Esophagus squamous epithelium (tissue), 5 donors: ENCODE measurements at regions not wholly inside any gene's neighbourhood (a gene's known extent, or its start where the extent isn't known, plus 50 kb on each side); places are given as distances from the start of the nearest gene placed in this dataset.

ENCODE experiments used
- DNase-seq: peaks from one replicate; lab custom pipeline; 2025; lab: John Stamatoyannopoulos, UW
- H3K27ac ChIP-seq, 4 donors: fragments of 200-600 bp; sonication (generic); one replicate each; pipeline ENCODE4 v1.5.1; 2016 to 2019; ENCODE audit warnings: mild to moderate bottlenecking in 1 of 4
- H3K27me3 ChIP-seq, 4 donors: fragments of 200-600 bp; sonication (generic); 1 replicate in 3 of 4; 2 replicates in 1 of 4; pipeline versions ENCODE4 v1.5.1 to v1.6.0; 2017 to 2021; ENCODE audit warnings: antibody characterized with exemption in 1 of 4
- H3K36me3 ChIP-seq, 3 donors: fragments of 200-600 bp; sonication (generic); one replicate each; pipeline ENCODE4 v1.5.1; 2016 to 2019
- H3K4me1 ChIP-seq, 3 donors: fragments of 200-600 bp; sonication (generic); one replicate each; pipeline ENCODE4 v1.5.1; 2017 to 2019
- H3K4me3 ChIP-seq, 4 donors: fragments of 200-600 bp; sonication (generic); 1 replicate in 3 of 4; 2 replicates in 1 of 4; pipeline ENCODE4 v1.5.1; 2016 to 2019; ENCODE audit warnings: mild to moderate bottlenecking in 2 of 4, moderate library complexity in 1 of 4
- H3K9me3 ChIP-seq, 3 donors: fragments of 200-600 bp; sonication (generic); one replicate each; pipeline ENCODE4 v1.5.1; 2016 to 2019
- CTCF ChIP-seq, 6 experiments: fragments of 450-650 bp in 4 of 6; fragments of 200-600 bp in 2 of 6; sonication (generic) in 2 of 6; IDR thresholded peaks; one replicate each; pipeline ENCODE4 v1.5.1; 2016 to 2019; ENCODE audit warnings: antibody characterized with exemption in 6 of 6, mild to moderate bottlenecking in 4 of 6, moderate library complexity in 4 of 6
- POLR2A ChIP-seq, 4 donors: fragments of 450-650 bp; IDR thresholded peaks; one replicate each; pipeline ENCODE4 v1.6.1; 2017; ENCODE audit warnings: antibody characterized with exemption in 4 of 4, mild to moderate bottlenecking in 4 of 4, moderate library complexity in 3 of 4
- WGBS, 2 donors: methylation state at CpG; one replicate each; pipeline ENCODE4 v1.1.5; 2018; 5-methylcytosine and 5-hydroxymethylcytosine counted together
- intact Hi-C: fragments of 100-400 bp; cut with DNase I; formaldehyde crosslinking; loops from one replicate; pipeline ENCODE4 v1.15.0; 2022
- donor health status: DM: yes; HTN: yes; CAD: no.

GRCh38 chr2:168300460-168300859 is 53.1 kb upstream of the STK39 start:
- H3K36me3 ChIP-seq: no peaks in the 10 kb centered on the region
- no peaks in the 10 kb centered on the region for H3K4me1 ChIP-seq
- WGBS, 2 donors: 21 to 37% methylated on average over 2 of the region's 2 CpGs
- no peak for TF ChIP-seq CTCF (IDR thresholded peaks at IDR 0.05)
- TF ChIP-seq POLR2A (IDR thresholded peaks at IDR 0.05): no peak
- peaks cover 0 to under 1% (median 0%) of the 10 kb centered on the region in 3 donors for H3K9me3 ChIP-seq
- intact Hi-C loops: no loop called here
- no peaks in the 10 kb centered on the region for H3K27me3 ChIP-seq
- no peak overlapping the region for H3K27ac ChIP-seq
- no peak for DNase-seq
- H3K4me3 ChIP-seq: no peak overlapping the region

- TF ChIP-seq CTCF (IDR thresholded peaks at IDR 0.05) (no peak), POLR2A (IDR thresholded peaks at IDR 0.05) (no peak)
- Histone ChIP-seq H3K4me3 (no peak overlapping the region), H3K9me3 (peaks cover 0 to 9% (median 4%) of the 10 kb centered on the region in 3 donors), H3K27ac (no peak overlapping the region), H3K27me3 (no peaks in the 10 kb centered on the region), H3K36me3 (no peaks in the 10 kb centered on the region), H3K4me1 (no peaks in the 10 kb centered on the region)
- intact Hi-C loops: no loop called here
- no peak for DNase-seq
- 85 to 91% methylated on average over 3 of the region's 3 CpGs for WGBS, 2 donors
Observed at GRCh38 chr2:168304024-168304681, 56.8 kb upstream of the STK39 start.

GRCh38 chr2:168307379-168307778 is 60.0 kb upstream of the STK39 start:
- H3K4me1 ChIP-seq: peaks cover 0 to 7% (median 0%) of the 10 kb centered on the region in 3 donors
- TF ChIP-seq POLR2A (IDR thresholded peaks at IDR 0.05) (no peak), CTCF (IDR thresholded peaks at IDR 0.05) (no peak)
- intact Hi-C loops: no loop called here
- H3K27me3 ChIP-seq: no peaks in the 10 kb centered on the region
- H3K36me3 ChIP-seq: no peaks in the 10 kb centered on the region
- no peak for DNase-seq
- no peak overlapping the region for H3K27ac ChIP-seq
- no peak overlapping the region for H3K4me3 ChIP-seq
- H3K9me3 ChIP-seq: peaks cover 0 to 9% (median 4%) of the 10 kb centered on the region in 3 donors

- Histone ChIP-seq H3K27me3 (no peaks in the 10 kb centered on the region), H3K4me3 (no peak overlapping the region), H3K9me3 (peaks cover 0 to 13% (median 6%) of the 10 kb centered on the region in 3 donors), H3K36me3 (no peaks in the 10 kb centered on the region), H3K4me1 (peaks cover 0 to 9% (median 0%) of the 10 kb centered on the region in 3 donors), H3K27ac (no peak overlapping the region)
- intact Hi-C loops: no loop called here
- no peak for TF ChIP-seq POLR2A (IDR thresholded peaks at IDR 0.05)
- TF ChIP-seq CTCF (IDR thresholded peaks at IDR 0.05): no peak
- no peak for DNase-seq
- WGBS, 2 donors: 57 to 87% methylated on average over 1 of the region's 1 CpG
Observed at GRCh38 chr2:168310580-168310979, 63.2 kb upstream of the STK39 start.

- no peak overlapping the region for H3K4me3 ChIP-seq
- WGBS, 2 donors: 58 to 83% methylated on average over 1 to 2 of the region's 2 CpGs
- peaks cover 0 to 13% (median 0%) of the 10 kb centered on the region in 3 donors for H3K4me1 ChIP-seq
- H3K27ac ChIP-seq: no peak overlapping the region
- H3K36me3 ChIP-seq: no peaks in the 10 kb centered on the region
- no peak for TF ChIP-seq POLR2A (IDR thresholded peaks at IDR 0.05)
- TF ChIP-seq CTCF (IDR thresholded peaks at IDR 0.05): no peak
- peaks cover 0 to 13% (median 4%) of the 10 kb centered on the region in 3 donors for H3K9me3 ChIP-seq
- no peak for DNase-seq
- intact Hi-C loops: no loop called here
- H3K27me3 ChIP-seq: no peaks in the 10 kb centered on the region
Observed at GRCh38 chr2:168311261-168311910, 64.0 kb upstream of the STK39 start.
